GM23338 (cell line): ENCODE measurements at regions not wholly inside any gene's neighbourhood (a gene's known extent, or its start where the extent isn't known, plus 50 kb on each side); places are given as distances from the start of the nearest gene placed in this dataset.

Experiments used
- ATAC-seq: fragments of 200-7000 bp; cut with Tn5 transposase; 3 replicates; pipeline ENCODE4 v1.9.1; 2020
- DNase-seq: peaks from one replicate; pipeline ENCODE4 v3.0.0-alpha.2; 2015; ENCODE audit warnings: low spot score
- H2AFZ ChIP-seq: fragments of 200-600 bp; sonication (generic); 2 replicates; pipeline ENCODE4 v1.8.0; 2016; ENCODE audit warnings: antibody characterized with exemption, mild to moderate bottlenecking, moderate library complexity
- H3F3A ChIP-seq: fragments of 200-600 bp; sonication (generic); replicated peaks from 2 replicates; pipeline ENCODE4 v1.8.0; 2017; ENCODE audit warnings: antibody characterized with exemption, mixed run types, low read depth
- H3K27ac ChIP-seq: fragments of 200-600 bp; sonication (generic); 2 replicates; pipeline ENCODE4 v1.6.1; 2016; ENCODE audit warnings: low read depth
- H3K27me3 ChIP-seq: fragments of 200-600 bp; sonication (generic); 2 replicates; pipeline ENCODE4 v1.8.0; 2016; ENCODE audit warnings: mild to moderate bottlenecking, mixed run types, moderate library complexity; ENCODE audit not compliant: insufficient read depth
- H3K36me3 ChIP-seq: fragments of 200-600 bp; sonication (generic); 2 replicates; pipeline ENCODE4 v1.8.0; 2016; ENCODE audit warnings: mild to moderate bottlenecking; ENCODE audit not compliant: insufficient read depth
- H3K4me1 ChIP-seq: fragments of 200-600 bp; sonication (generic); 2 replicates; pipeline ENCODE4 v1.8.0; 2016; ENCODE audit warnings: mild to moderate bottlenecking, moderate library complexity; ENCODE audit not compliant: insufficient read depth
- H3K4me2 ChIP-seq: fragments of 200-600 bp; sonication (generic); 2 replicates; pipeline ENCODE4 v1.7.1; 2017; ENCODE audit warnings: mixed run types
- H3K4me3 ChIP-seq: fragments of 200-600 bp; sonication (generic); 2 replicates; pipeline ENCODE4 v1.6.1; 2016; ENCODE audit warnings: mixed run types
- H3K79me2 ChIP-seq: fragments of 200-600 bp; sonication (generic); replicated peaks from 2 replicates; pipeline ENCODE4 v1.8.0; 2017; ENCODE audit warnings: mild to moderate bottlenecking; ENCODE audit not compliant: insufficient read depth
- H3K9me2 ChIP-seq: fragments of 200-600 bp; sonication (generic); 2 replicates; pipeline ENCODE4 v1.8.0; 2017; ENCODE audit not compliant: insufficient read depth
- H4K20me1 ChIP-seq: fragments of 200-600 bp; sonication (generic); replicated peaks from 2 replicates; pipeline ENCODE4 v1.8.0; 2017; ENCODE audit warnings: mild to moderate bottlenecking; ENCODE audit not compliant: insufficient read depth
- H3K27ac Mint-ChIP-seq: 2 replicates; pipeline ENCODE4 v1.8.0; 2020; ENCODE audit warnings: inconsistent platforms, mild to moderate bottlenecking, moderate library complexity, mixed read lengths
- H3K27me3 Mint-ChIP-seq: 3 replicates; pipeline ENCODE4 v1.8.0; 2022; ENCODE audit warnings: low read depth, mild to moderate bottlenecking, moderate library complexity, mixed read lengths, inconsistent platforms; ENCODE audit not compliant: insufficient read depth, poor library complexity
- H3K36me3 Mint-ChIP-seq: 3 replicates; pipeline ENCODE4 v1.8.0; 2021; ENCODE audit warnings: low read depth, mild to moderate bottlenecking, inconsistent platforms, moderate library complexity, mixed read lengths
- H3K4me1 Mint-ChIP-seq: 3 replicates; pipeline ENCODE4 v1.8.0; 2020; ENCODE audit warnings: mild to moderate bottlenecking, inconsistent platforms, mixed read lengths
- H3K4me3 Mint-ChIP-seq: 3 replicates; pipeline ENCODE4 v1.8.0; 2021; ENCODE audit warnings: moderate library complexity, mild to moderate bottlenecking, inconsistent platforms, mixed read lengths
- H3K9me3 Mint-ChIP-seq: 3 replicates; pipeline ENCODE4 v1.8.0; 2020; ENCODE audit warnings: moderate library complexity, mild to moderate bottlenecking, inconsistent platforms, mixed read lengths
- CREB1 ChIP-seq: fragments of 250-450 bp; sonication (Bioruptor Pico); IDR thresholded peaks from 2 replicates; pipeline ENCODE4 v1.5.0; 2020; ENCODE audit warnings: low read depth, mild to moderate bottlenecking, moderate library complexity
- ETS1 ChIP-seq: IDR thresholded peaks from 2 replicates; pipeline ENCODE4 v1.6.1; 2016; ENCODE audit warnings: antibody characterized with exemption
- EZH2 ChIP-seq: fragments of 200-600 bp; sonication (generic); IDR thresholded peaks from one replicate; pipeline ENCODE4 v1.8.0; 2017; ENCODE audit warnings: antibody characterized with exemption, mild to moderate bottlenecking, low read depth; ENCODE audit not compliant: unreplicated experiment
- EZH2phosphoT487 ChIP-seq: fragments of 200-600 bp; sonication (generic); IDR thresholded peaks from one replicate; pipeline ENCODE4 v1.8.1; 2018; ENCODE audit warnings: antibody characterized with exemption; ENCODE audit not compliant: unreplicated experiment
- JUNB ChIP-seq: IDR thresholded peaks from one replicate; pipeline ENCODE4 v1.6.1; 2016; ENCODE audit warnings: antibody characterized with exemption; ENCODE audit not compliant: unreplicated experiment
- NANOG ChIP-seq: IDR thresholded peaks from 2 replicates; pipeline ENCODE4 v1.6.1; 2016; ENCODE audit warnings: antibody characterized with exemption, borderline replicate concordance
- POLR2AphosphoS5 ChIP-seq: IDR thresholded peaks from 2 replicates; pipeline ENCODE4 v1.6.1; 2016; ENCODE audit warnings: antibody characterized with exemption, low read depth
- REST ChIP-seq: IDR thresholded peaks from one replicate; pipeline ENCODE4 v1.6.1; 2018; ENCODE audit warnings: antibody characterized with exemption; ENCODE audit not compliant: unreplicated experiment
- STAT1 ChIP-seq: IDR thresholded peaks from one replicate; pipeline ENCODE4 v1.6.1; 2016; ENCODE audit warnings: antibody characterized with exemption; ENCODE audit not compliant: unreplicated experiment
- ZNF114 ChIP-seq: fragments of 250-450 bp; sonication (Bioruptor Pico); IDR thresholded peaks from 2 replicates; pipeline ENCODE4 v1.5.0; 2020; ENCODE audit warnings: mild to moderate bottlenecking, moderate library complexity
- ZNF331 ChIP-seq: fragments of 250-450 bp; sonication (Bioruptor Pico); IDR thresholded peaks from 2 replicates; pipeline ENCODE4 v1.5.0; 2020; ENCODE audit warnings: low read depth, mild to moderate bottlenecking, moderate library complexity
- ZNF462 ChIP-seq: fragments of 250-450 bp; sonication (Bioruptor Pico); IDR thresholded peaks from 2 replicates; pipeline ENCODE4 v1.5.0; 2020; ENCODE audit warnings: mild to moderate bottlenecking, moderate library complexity
- TF ChIP-seq, protein P1 (sequence below), 2 experiments: fragments of 200-600 bp in 1 of 2; sonication (generic) in 1 of 2; conservative IDR thresholded peaks; 2 replicates each; pipeline versions ENCODE4 v1.5.1 to v1.6.1; 2016 to 2017; ENCODE audit warnings: antibody characterized with exemption in 2 of 2, low read depth in 2 of 2, mild to moderate bottlenecking in 2 of 2, moderate library complexity in 1 of 2

DNA sequence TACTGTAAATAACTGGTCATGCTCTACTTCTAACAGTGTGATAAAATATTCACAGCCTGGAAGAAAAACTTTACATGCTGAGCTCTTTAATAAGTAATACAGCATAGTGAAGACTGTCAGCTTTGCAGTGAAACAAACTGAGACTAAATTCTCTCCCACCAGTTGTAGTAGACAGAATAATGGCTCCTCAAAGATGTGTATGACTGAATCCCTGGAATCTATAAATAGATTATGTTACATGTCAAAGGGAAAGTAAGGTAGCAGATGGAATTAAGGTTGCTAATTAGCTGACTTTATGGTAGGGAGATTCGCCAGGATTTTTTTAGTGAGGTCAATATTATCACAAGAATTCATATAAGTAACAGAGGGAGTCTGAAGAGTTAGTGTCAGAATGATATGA lies 609.5 kb upstream of the VRK2 start:
- Histone ChIP-seq H3K4me3 (no peak overlapping the region), H3K4me2 (no peak overlapping the region), H2AFZ (no peak overlapping the region), H4K20me1 (no peaks in the 10 kb centered on the region), H3F3A (no peaks in the 10 kb centered on the region), H3K79me2 (no peaks in the 10 kb centered on the region), H3K27ac (no peak overlapping the region), H3K4me1 (no peaks in the 10 kb centered on the region), H3K9me2 (no peaks in the 10 kb centered on the region), H3K36me3 (no peaks in the 10 kb centered on the region), H3K27me3 (no peaks in the 10 kb centered on the region)
- Mint-ChIP-seq H3K4me3 (no peak overlapping the region), H3K4me1 (no peaks in the 10 kb centered on the region), H3K36me3 (no peaks in the 10 kb centered on the region), H3K27ac (no peak overlapping the region), H3K9me3 (no peaks in the 10 kb centered on the region), H3K27me3 (no peaks in the 10 kb centered on the region)
- TF ChIP-seq ZNF114 (CRISPR knock-in tag) (no peak), ZNF331 (CRISPR knock-in tag) (no peak), ETS1 (no peak), REST (no peak), EZH2phosphoT487 (no peak), CREB1 (CRISPR knock-in tag) (no peak), EZH2 (no peak), POLR2AphosphoS5 (no peak), ZNF462 (CRISPR knock-in tag) (no peak), NANOG (no peak), JUNB (no peak), STAT1 (no peak)
- TF ChIP-seq, protein P1, sequence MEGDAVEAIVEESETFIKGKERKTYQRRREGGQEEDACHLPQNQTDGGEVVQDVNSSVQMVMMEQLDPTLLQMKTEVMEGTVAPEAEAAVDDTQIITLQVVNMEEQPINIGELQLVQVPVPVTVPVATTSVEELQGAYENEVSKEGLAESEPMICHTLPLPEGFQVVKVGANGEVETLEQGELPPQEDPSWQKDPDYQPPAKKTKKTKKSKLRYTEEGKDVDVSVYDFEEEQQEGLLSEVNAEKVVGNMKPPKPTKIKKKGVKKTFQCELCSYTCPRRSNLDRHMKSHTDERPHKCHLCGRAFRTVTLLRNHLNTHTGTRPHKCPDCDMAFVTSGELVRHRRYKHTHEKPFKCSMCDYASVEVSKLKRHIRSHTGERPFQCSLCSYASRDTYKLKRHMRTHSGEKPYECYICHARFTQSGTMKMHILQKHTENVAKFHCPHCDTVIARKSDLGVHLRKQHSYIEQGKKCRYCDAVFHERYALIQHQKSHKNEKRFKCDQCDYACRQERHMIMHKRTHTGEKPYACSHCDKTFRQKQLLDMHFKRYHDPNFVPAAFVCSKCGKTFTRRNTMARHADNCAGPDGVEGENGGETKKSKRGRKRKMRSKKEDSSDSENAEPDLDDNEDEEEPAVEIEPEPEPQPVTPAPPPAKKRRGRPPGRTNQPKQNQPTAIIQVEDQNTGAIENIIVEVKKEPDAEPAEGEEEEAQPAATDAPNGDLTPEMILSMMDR (conservative IDR thresholded peaks at IDR 0.05; ENCODE audit: low read depth in 2 of 2) = no peak
- ATAC-seq (no peak), DNase-seq (no peak)
